Heart left ventricle (tissue), 16 donors: ENCODE measurements at regions not wholly inside any gene's neighbourhood (a gene's known extent, or its start where the extent isn't known, plus 50 kb on each side); places are given as distances from the start of the nearest gene placed in this dataset.

Experiments used
- ATAC-seq, 4 donors: fragments of 200-7000 bp; cut with Tn5 transposase; one replicate each; pipeline ENCODE4 v1.9.1; 2020 to 2022; ENCODE audit warnings: moderate library complexity in 4 of 4, mild to moderate bottlenecking in 3 of 4, moderate number of reproducible peaks in 1 of 4
- DNase-seq, 5 donors: peaks; one replicate each; pipeline ENCODE4 v3.0.0-alpha.2; 2020
- H3K27ac ChIP-seq, 12 donors: fragments of 200-600 bp; sonication (generic) in 4 of 12; one replicate each; pipeline versions ENCODE4 v1.5.0 to v1.8.0; 2016 to 2022; ENCODE audit warnings: mild to moderate bottlenecking in 2 of 12
- H3K27me3 ChIP-seq, 9 donors: fragments of 200-600 bp; sonication (generic) in 2 of 9; one replicate each; pipeline versions ENCODE4 v1.5.1 to v1.8.0; 2016 to 2022; ENCODE audit warnings: mild to moderate bottlenecking in 3 of 9
- H3K36me3 ChIP-seq, 9 donors: fragments of 200-600 bp; sonication (generic) in 2 of 9; one replicate each; pipeline versions ENCODE4 v1.5.0 to v1.8.0; 2018 to 2022; ENCODE audit warnings: mild to moderate bottlenecking in 2 of 9
- H3K4me1 ChIP-seq, 12 donors: fragments of 200-600 bp; sonication (generic) in 4 of 12; one replicate each; pipeline versions ENCODE4 v1.5.0 to v1.8.0; 2016 to 2022; ENCODE audit warnings: mild to moderate bottlenecking in 3 of 12
- H3K4me3 ChIP-seq, 12 donors: fragments of 200-600 bp; sonication (generic) in 4 of 12; one replicate each; pipeline versions ENCODE4 v1.5.0 to v1.8.0; 2017 to 2022; ENCODE audit warnings: mild to moderate bottlenecking in 9 of 12, moderate library complexity in 4 of 12
- H3K9me3 ChIP-seq, 12 donors: fragments of 200-600 bp; sonication (generic) in 4 of 12; one replicate each; pipeline versions ENCODE4 v1.5.0 to v1.8.0; 2016 to 2022; ENCODE audit warnings: mild to moderate bottlenecking in 1 of 12
- CTCF ChIP-seq, 12 donors: fragments of 200-600 bp; sonication (generic) in 4 of 12; IDR thresholded peaks; one replicate each; pipeline versions ENCODE4 v1.5.0 to v1.8.0; 2018 to 2022; ENCODE audit warnings: antibody characterized with exemption in 12 of 12, mild to moderate bottlenecking in 5 of 12
- POLR2A ChIP-seq, 2 donors: fragments of 450-650 bp; IDR thresholded peaks; one replicate each; pipeline ENCODE4 v1.6.1; 2017; ENCODE audit warnings: antibody characterized with exemption in 2 of 2, mild to moderate bottlenecking in 2 of 2, moderate library complexity in 2 of 2
- WGBS, 4 donors: extraction: QIAGEN DNeasy Blood & Tissue Kit in 2 of 4; methylation state at CpG; one replicate each; pipeline versions ENCODE4 v1.1.5 to v1.1.7; 2013 to 2018; 5-methylcytosine and 5-hydroxymethylcytosine counted together
- intact Hi-C, 10 donors: fragments of 100-400 bp; cut with DNase I; formaldehyde crosslinking; loops; one replicate each; pipeline versions ENCODE4 v1.11.1 to v1.14.2; 2022
- donor health status: ischemic (EF 13 %, LVEDD 7.1; RV severe dilation, severe dysfunction).
- donor health status: healthy with polysubstance abuse.
- donor health status: DM: no; HTN: yes; CAD: no.
- donor health status: DM: no; HTN: no; CAD: no.
- donor health status: ischemic (EF 25% LVEDD 6.9; RV normal size, moderate dysfunction).
- donor health status: ischemic (EF 25% LVEDD 5.7; RV mildly dilated, moderate dysfunction).
- donor health status: healthy.
- donor health status: DM: yes; HTN: yes; CAD: no.
- donor health status: ischemic (EF 35%, LVEDD 5.7; RV mildly dilated, moderate dysfunction).
- donor health status: nonischemic (EF 11% LVEDD 7.7; RV severe dilation, severe dysfunction).
- donor health status: DM: yes; HTN: yes; CAD: no.
- donor health status: PGD.
- donor health status: ischemic (EF 29% LVEDD 5.4; RV normal size, mild dysfunction).
- donor health status: nonischemic (EF 23%, LVEDD 6.1; RV moderate dilation, normal function).

- TF ChIP-seq CTCF (IDR thresholded peaks at IDR 0.05) = no peak
- H3K4me3 ChIP-seq = no peak overlapping the region
- H3K4me1 ChIP-seq = peaks cover 0 to 44% (median 0%) of the 10 kb centered on the region in 12 donors
- no peaks in the 10 kb centered on the region for H3K9me3 ChIP-seq
- peak overlapping the region in 5 of 12 donors; percentile 1 to 83 (median 18) for H3K27ac ChIP-seq
- H3K27me3 ChIP-seq = no peaks in the 10 kb centered on the region
- WGBS, 4 donors = 70 to 76% (median 71%) methylated on average over 4 of the region's 4 CpGs
- DNase-seq (no peak), ATAC-seq (peak in 2 of 4 donors; percentile 56 to 66)
- intact Hi-C loops = no loop called here
- H3K36me3 ChIP-seq = no peaks in the 10 kb centered on the region
Measured at GRCh38 chr11:95698676-95699557, 90.7 kb downstream of the FAM76B start.

- intact Hi-C loops = no loop called here
- no peaks in the 10 kb centered on the region for H3K9me3 ChIP-seq
- H3K27me3 ChIP-seq = no peaks in the 10 kb centered on the region
- H3K4me1 ChIP-seq = peaks cover 0 to 39% (median 0%) of the 10 kb centered on the region in 12 donors
- no peaks in the 10 kb centered on the region for H3K36me3 ChIP-seq
- TF ChIP-seq CTCF (IDR thresholded peaks at IDR 0.05) = no peak
- no peak for TF ChIP-seq POLR2A (IDR thresholded peaks at IDR 0.05)
- H3K27ac ChIP-seq = peak overlapping the region in 4 of 12 donors; percentile 22 to 83 (median 48)
- WGBS, 4 donors = 71 to 82% (median 79%) methylated on average over 10 of the region's 10 CpGs
- ATAC-seq = peak; percentile 12 to 37 (median 28)
- DNase-seq = peak in 1 of 5 donors; percentile 22
- no peak overlapping the region for H3K4me3 ChIP-seq
Measured at GRCh38 chr11:95697614-95698408, 91.8 kb downstream of the FAM76B start.

GRCh38 chr11:95695181-95695580, 94.4 kb downstream of the FAM76B start:
- H3K4me1 ChIP-seq = peaks cover 0 to 27% (median 0%) of the 10 kb centered on the region in 12 donors
- intact Hi-C loops = no loop called here
- no peak overlapping the region for H3K27ac ChIP-seq
- DNase-seq (no peak), ATAC-seq (no peak)
- no peaks in the 10 kb centered on the region for H3K9me3 ChIP-seq
- no peaks in the 10 kb centered on the region for H3K27me3 ChIP-seq
- H3K36me3 ChIP-seq = no peaks in the 10 kb centered on the region
- H3K4me3 ChIP-seq = no peak overlapping the region
- no peak for TF ChIP-seq CTCF (IDR thresholded peaks at IDR 0.05)
- no peak for TF ChIP-seq POLR2A (IDR thresholded peaks at IDR 0.05)

- Histone ChIP-seq H3K4me1 (peaks cover 0 to 11% (median 0%) of the 10 kb centered on the region in 12 donors), H3K4me3 (no peak overlapping the region), H3K27ac (no peak overlapping the region), H3K27me3 (no peaks in the 10 kb centered on the region), H3K36me3 (no peaks in the 10 kb centered on the region), H3K9me3 (no peaks in the 10 kb centered on the region)
- no peak for DNase-seq
- WGBS, 4 donors = 0 to 40% (median 17%) methylated on average over 1 of the region's 1 CpG
- no peak for ATAC-seq
- intact Hi-C loops = no loop called here
- TF ChIP-seq CTCF (IDR thresholded peaks at IDR 0.05) (no peak), POLR2A (IDR thresholded peaks at IDR 0.05) (no peak)
Measured at GRCh38 chr11:95693298-95693697, 96.3 kb downstream of the FAM76B start.
